ENCODE measurements at regions not wholly inside any gene's neighbourhood (a gene's known extent, or its start where the extent isn't known, plus 50 kb on each side); places are given as distances from the start of the nearest gene placed in this dataset.

DNA sequence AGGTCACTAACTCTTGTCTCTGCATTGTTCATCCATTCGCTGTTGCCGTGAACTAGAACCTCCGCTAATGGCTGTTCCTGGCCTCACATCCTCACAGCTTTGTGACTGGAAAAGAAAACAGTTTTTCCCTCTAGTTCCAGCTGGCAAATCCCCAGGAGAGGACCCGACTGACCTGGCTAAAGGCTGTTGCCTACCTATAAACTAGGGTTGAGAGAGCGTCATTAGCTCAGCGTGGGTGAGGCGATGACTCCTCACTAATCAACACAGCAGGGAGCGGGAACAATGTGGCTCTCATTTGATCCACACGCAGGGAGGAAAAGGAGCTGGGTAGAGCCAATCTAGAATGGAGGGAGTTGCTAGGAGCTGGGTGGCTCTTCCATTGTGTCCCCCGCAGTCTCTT lies 282.1 kb upstream of the IRX5 start:
- no peaks in the 10 kb centered on the region for H3K27me3 ChIP-seq
- no peak for DNase-seq (ENCODE audit: low spot score in 2 of 2)
- TF ChIP-seq CTCF (IDR thresholded peaks at IDR 0.05): no peak
- H3K36me3 ChIP-seq: no peaks in the 10 kb centered on the region
- peak overlapping the region; percentile 46 to 71 for H3K27ac ChIP-seq
- intact Hi-C loops (cut with DNase I): no loop called here
- H3K4me1 ChIP-seq: peaks cover 0 to 7% of the 10 kb centered on the region in 2 donors
- no peak overlapping the region for H3K4me3 ChIP-seq
- H3K9me3 ChIP-seq: no peaks in the 10 kb centered on the region

- H3K4me1 ChIP-seq: peaks cover 0 to 7% of the 10 kb centered on the region in 2 donors
- H3K36me3 ChIP-seq: no peaks in the 10 kb centered on the region
- no peak overlapping the region for H3K4me3 ChIP-seq
- no peaks in the 10 kb centered on the region for H3K9me3 ChIP-seq
- no peak for TF ChIP-seq CTCF (IDR thresholded peaks at IDR 0.05)
- no peaks in the 10 kb centered on the region for H3K27me3 ChIP-seq
- peak overlapping the region; percentile 51 to 71 for H3K27ac ChIP-seq
- intact Hi-C loops (cut with DNase I): no loop called here
- DNase-seq (ENCODE audit: low spot score in 2 of 2): no peak
Measured at GRCh38 chr16:54647725-54648221, 282.9 kb upstream of the IRX5 start.

- H3K9me3 ChIP-seq: no peaks in the 10 kb centered on the region
- H3K4me1 ChIP-seq: peaks cover 0 to 7% of the 10 kb centered on the region in 2 donors
- peak overlapping the region; percentile 51 to 71 for H3K27ac ChIP-seq
- TF ChIP-seq CTCF (IDR thresholded peaks at IDR 0.05): no peak
- H3K36me3 ChIP-seq: no peaks in the 10 kb centered on the region
- DNase-seq (ENCODE audit: low spot score in 2 of 2): no peak
- no peaks in the 10 kb centered on the region for H3K27me3 ChIP-seq
- H3K4me3 ChIP-seq: no peak overlapping the region
- intact Hi-C loops (cut with DNase I): no loop called here
Measured at GRCh38 chr16:54647216-54647615, 283.4 kb upstream of the IRX5 start.

DNA sequence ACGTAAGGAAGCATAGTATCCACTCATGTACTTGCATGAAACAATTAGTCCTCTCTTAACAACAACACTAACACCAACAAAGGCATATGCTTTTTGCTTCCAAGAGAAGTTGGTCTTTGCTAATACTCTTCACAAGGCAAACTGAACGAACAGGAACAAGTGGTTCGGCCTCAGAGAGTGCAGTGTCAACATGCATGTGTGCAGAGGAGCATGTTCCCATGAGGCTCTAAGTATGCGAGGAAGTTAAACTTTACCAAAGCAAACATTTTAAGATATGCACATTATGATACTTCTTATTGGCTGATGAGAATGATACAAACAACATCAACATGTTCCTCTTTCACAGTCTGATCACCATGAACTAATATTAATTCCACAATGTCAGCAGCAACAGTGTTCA lies 285.3 kb upstream of the IRX5 start:
- no peak for TF ChIP-seq CTCF (IDR thresholded peaks at IDR 0.05)
- no peaks in the 10 kb centered on the region for H3K36me3 ChIP-seq
- H3K9me3 ChIP-seq: no peaks in the 10 kb centered on the region
- no peak for DNase-seq (ENCODE audit: low spot score in 2 of 2)
- H3K27ac ChIP-seq: no peak overlapping the region
- intact Hi-C loops (cut with DNase I): no loop called here
- peaks cover 0 to 7% of the 10 kb centered on the region in 2 donors for H3K4me1 ChIP-seq
- no peaks in the 10 kb centered on the region for H3K27me3 ChIP-seq
- no peak overlapping the region for H3K4me3 ChIP-seq

GRCh38 chr16:54636221-54636793 lies 294.4 kb upstream of the IRX5 start:
- Histone ChIP-seq H3K36me3 (no peaks in the 10 kb centered on the region), H3K4me1 (peaks cover 0 to 8% of the 10 kb centered on the region in 2 donors), H3K27ac (no peak overlapping the region), H3K4me3 (no peak overlapping the region), H3K9me3 (no peaks in the 10 kb centered on the region), H3K27me3 (no peaks in the 10 kb centered on the region)
- TF ChIP-seq CTCF (IDR thresholded peaks at IDR 0.05): no peak
- intact Hi-C loops (cut with DNase I): loop anchor here (10.0 kb wide), 1 partner anchor 1132 kb away; the partner anchor contains the start of gene AKTIP
- no peak for DNase-seq (ENCODE audit: low spot score in 2 of 2)
